ENCODE measurements at regions not wholly inside any gene's neighbourhood (a gene's known extent, or its start where the extent isn't known, plus 50 kb on each side); places are given as distances from the start of the nearest gene placed in this dataset.

GRCh38 chr13:58085819-58086218 lies 454.3 kb downstream of the PCDH17 start:
- no peaks in the 10 kb centered on the region for H3K36me3 Mint-ChIP-seq (ENCODE audit: low read depth)
- TF ChIP-seq CTCF (IDR thresholded peaks at IDR 0.05) = no peak
- no peak for DNase-seq (ENCODE audit: low spot score)
- H3K4me1 Mint-ChIP-seq (ENCODE audit: low read depth) = no peaks in the 10 kb centered on the region
- H3K27ac Mint-ChIP-seq (ENCODE audit: unreplicated experiment) = no peak overlapping the region
- no peaks in the 10 kb centered on the region for H3K9me3 Mint-ChIP-seq (ENCODE audit: low read depth)
- no peak overlapping the region for H3K4me3 Mint-ChIP-seq (ENCODE audit: unreplicated experiment)
- no peaks in the 10 kb centered on the region for H3K27me3 Mint-ChIP-seq (ENCODE audit: low read depth)

- no peak overlapping the region for H3K27ac Mint-ChIP-seq (ENCODE audit: unreplicated experiment)
- no peaks in the 10 kb centered on the region for H3K9me3 Mint-ChIP-seq (ENCODE audit: low read depth)
- no peak overlapping the region for H3K4me3 Mint-ChIP-seq (ENCODE audit: unreplicated experiment)
- no peaks in the 10 kb centered on the region for H3K4me1 Mint-ChIP-seq (ENCODE audit: low read depth)
- H3K27me3 Mint-ChIP-seq (ENCODE audit: low read depth) = no peaks in the 10 kb centered on the region
- H3K36me3 Mint-ChIP-seq (ENCODE audit: low read depth) = no peaks in the 10 kb centered on the region
- TF ChIP-seq CTCF (IDR thresholded peaks at IDR 0.05) = no peak
- DNase-seq (ENCODE audit: low spot score) = no peak
These were observed 456.0 kb downstream of the PCDH17 start for GRCh38 chr13:58087566-58087965.

GRCh38 chr13:58093394-58093793 lies 461.9 kb downstream of the PCDH17 start:
- no peak for DNase-seq (ENCODE audit: low spot score)
- TF ChIP-seq CTCF (IDR thresholded peaks at IDR 0.05) = no peak
- peaks cover 7% of the 10 kb centered on the region for H3K9me3 Mint-ChIP-seq (ENCODE audit: low read depth)
- H3K36me3 Mint-ChIP-seq (ENCODE audit: low read depth) = no peaks in the 10 kb centered on the region
- H3K27me3 Mint-ChIP-seq (ENCODE audit: low read depth) = no peaks in the 10 kb centered on the region
- no peak overlapping the region for H3K27ac Mint-ChIP-seq (ENCODE audit: unreplicated experiment)
- H3K4me3 Mint-ChIP-seq (ENCODE audit: unreplicated experiment) = no peak overlapping the region
- peaks cover 8% of the 10 kb centered on the region for H3K4me1 Mint-ChIP-seq (ENCODE audit: low read depth)

DNA sequence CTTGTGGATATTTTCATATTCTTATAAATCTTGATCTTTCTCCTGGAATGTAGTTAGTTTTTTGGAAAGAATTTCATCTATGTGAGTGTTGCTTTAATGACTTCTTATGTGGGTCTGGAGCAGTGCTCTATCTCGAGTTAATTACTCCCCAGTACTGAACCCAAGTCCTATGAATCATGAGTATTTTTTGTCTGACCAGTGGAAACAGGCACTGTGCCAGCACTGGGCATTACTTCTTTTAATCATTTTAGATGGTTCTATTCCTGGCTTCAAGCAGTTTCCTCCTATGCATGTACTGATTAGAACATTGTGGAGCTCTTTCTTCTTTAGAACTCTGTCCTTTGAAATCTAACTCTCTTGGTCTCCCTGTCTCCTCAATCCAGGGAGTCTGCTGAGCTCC lies 466.3 kb downstream of the PCDH17 start:
- Mint-ChIP-seq H3K4me1 (ENCODE audit: low read depth) (peaks cover 8% of the 10 kb centered on the region), H3K27me3 (ENCODE audit: low read depth) (no peaks in the 10 kb centered on the region), H3K36me3 (ENCODE audit: low read depth) (no peaks in the 10 kb centered on the region), H3K27ac (ENCODE audit: unreplicated experiment) (no peak overlapping the region), H3K4me3 (ENCODE audit: unreplicated experiment) (no peak overlapping the region), H3K9me3 (ENCODE audit: low read depth) (peaks cover 7% of the 10 kb centered on the region)
- no peak for TF ChIP-seq CTCF (IDR thresholded peaks at IDR 0.05)
- no peak for DNase-seq (ENCODE audit: low spot score)

GRCh38 chr13:58119351-58119750 lies 487.8 kb downstream of the PCDH17 start:
- Mint-ChIP-seq H3K27ac (ENCODE audit: unreplicated experiment) (no peak overlapping the region), H3K9me3 (ENCODE audit: low read depth) (no peaks in the 10 kb centered on the region), H3K4me3 (ENCODE audit: unreplicated experiment) (no peak overlapping the region), H3K27me3 (ENCODE audit: low read depth) (no peaks in the 10 kb centered on the region), H3K36me3 (ENCODE audit: low read depth) (no peaks in the 10 kb centered on the region), H3K4me1 (ENCODE audit: low read depth) (no peaks in the 10 kb centered on the region)
- DNase-seq (ENCODE audit: low spot score) = no peak
- TF ChIP-seq CTCF (IDR thresholded peaks at IDR 0.05) = no peak
